ENCODE measurements at regions not wholly inside any gene's neighbourhood (a gene's known extent, or its start where the extent isn't known, plus 50 kb on each side); places are given as distances from the start of the nearest gene placed in this dataset.

GRCh38 chr14:71600309-71600708, 331.9 kb upstream of the RGS6 start:
- CTCF ChIA-PET: no interaction called here

GRCh38 chr14:71602524-71602923, 329.7 kb upstream of the RGS6 start:
- intact Hi-C loops (cut with DNase I, micrococcal nuclease): no loop called here
- Mint-ChIP-seq H3K27me3 (no peaks in the 10 kb centered on the region), H3K4me1 (ENCODE audit: low read depth) (peaks cover 40% of the 10 kb centered on the region), H3K9me3 (peaks cover 9% of the 10 kb centered on the region), H3K4me3 (no peak overlapping the region), H3K27ac (no peak overlapping the region), H3K36me3 (ENCODE audit: low read depth) (peaks cover 62% of the 10 kb centered on the region)
- ChIA-PET CTCF (no interaction called here), POLR2A (no interaction called here)
- ATAC-seq (ENCODE audit: poor library complexity) (no peak), DNase-seq (no peak)
- H3K27ac ChIP-seq (ENCODE audit: low read depth in 1 of 2, low read length in 2 of 2): no peak overlapping the region
- H3K27me3 ChIP-seq (ENCODE audit: control insufficient read depth in 1 of 2, insufficient read depth in 2 of 2, low read length in 2 of 2): no peaks in the 10 kb centered on the region
- H3K9me3 ChIP-seq (ENCODE audit: control insufficient read depth in 1 of 2, insufficient read depth in 1 of 2, low read length in 2 of 2): peaks cover 10 to 13% of the 10 kb centered on the region in 2 experiments
- H3K4me1 ChIP-seq (ENCODE audit: insufficient read depth, low read length): peaks cover 17% of the 10 kb centered on the region
- no peaks in the 10 kb centered on the region for H3K36me3 ChIP-seq (ENCODE audit: insufficient read depth, low read length)
- TF ChIP-seq CTCF (IDR thresholded peaks at IDR 0.05): no peak
- no peak overlapping the region for H3K4me3 ChIP-seq (ENCODE audit: low read length)

More at GRCh38 chr14:71600309-71600708, 331.9 kb upstream of the RGS6 start:
- no peaks in the 10 kb centered on the region for H3K36me3 ChIP-seq (ENCODE audit: insufficient read depth, low read length)
- TF ChIP-seq CTCF (IDR thresholded peaks at IDR 0.05): no peak
- no peak for ATAC-seq (ENCODE audit: poor library complexity)
- Mint-ChIP-seq H3K4me1 (ENCODE audit: low read depth) (peaks cover 31% of the 10 kb centered on the region), H3K4me3 (no peak overlapping the region), H3K36me3 (ENCODE audit: low read depth) (peaks cover 56% of the 10 kb centered on the region), H3K27ac (no peak overlapping the region), H3K27me3 (no peaks in the 10 kb centered on the region), H3K9me3 (peaks cover 9% of the 10 kb centered on the region)
- H3K27me3 ChIP-seq (ENCODE audit: control insufficient read depth in 1 of 2, insufficient read depth in 2 of 2, low read length in 2 of 2): no peaks in the 10 kb centered on the region
- intact Hi-C loops (cut with DNase I, micrococcal nuclease): no loop called here
- DNase-seq: no peak
- no peak overlapping the region for H3K4me3 ChIP-seq (ENCODE audit: low read length)
- POLR2A ChIA-PET: no interaction called here
- H3K9me3 ChIP-seq (ENCODE audit: control insufficient read depth in 1 of 2, insufficient read depth in 1 of 2, low read length in 2 of 2): peaks cover 4 to 10% of the 10 kb centered on the region in 2 experiments
- H3K4me1 ChIP-seq (ENCODE audit: insufficient read depth, low read length): peaks cover 9% of the 10 kb centered on the region
- no peak overlapping the region for H3K27ac ChIP-seq (ENCODE audit: low read depth in 1 of 2, low read length in 2 of 2)

GRCh38 chr14:71604231-71604630, 328.0 kb upstream of the RGS6 start:
- Histone ChIP-seq H3K36me3 (ENCODE audit: insufficient read depth, low read length) (no peaks in the 10 kb centered on the region), H3K4me3 (ENCODE audit: low read length) (no peak overlapping the region), H3K4me1 (ENCODE audit: insufficient read depth, low read length) (peaks cover 10% of the 10 kb centered on the region), H3K27ac (ENCODE audit: low read depth in 1 of 2, low read length in 2 of 2) (no peak overlapping the region), H3K27me3 (ENCODE audit: control insufficient read depth in 1 of 2, insufficient read depth in 2 of 2, low read length in 2 of 2) (no peaks in the 10 kb centered on the region), H3K9me3 (ENCODE audit: control insufficient read depth in 1 of 2, insufficient read depth in 1 of 2, low read length in 2 of 2) (peaks cover 10 to 13% of the 10 kb centered on the region in 2 experiments)
- DNase-seq: no peak
- Mint-ChIP-seq H3K27me3 (no peaks in the 10 kb centered on the region), H3K36me3 (ENCODE audit: low read depth) (peaks cover 53% of the 10 kb centered on the region), H3K4me3 (no peak overlapping the region), H3K9me3 (peaks cover 9% of the 10 kb centered on the region), H3K4me1 (ENCODE audit: low read depth) (peaks cover 31% of the 10 kb centered on the region), H3K27ac (no peak overlapping the region)
- ChIA-PET CTCF (interaction anchor here (0.9 kb wide), 1 partner anchor 14 kb away, joined by 3 read pairs; no protein-coding TSS in a partner anchor), POLR2A (no interaction called here)
- intact Hi-C loops (cut with DNase I, micrococcal nuclease): no loop called here
- no peak for TF ChIP-seq CTCF (IDR thresholded peaks at IDR 0.05)
- no peak for ATAC-seq (ENCODE audit: poor library complexity)
